ENCODE measurements at regions not wholly inside any gene's neighbourhood (a gene's known extent, or its start where the extent isn't known, plus 50 kb on each side); places are given as distances from the start of the nearest gene placed in this dataset.

- no peak for DNase-seq
- H3K79me2 ChIP-seq (ENCODE audit: insufficient read depth, low read length) = no peaks in the 10 kb centered on the region
Measured at GRCh38 chr6:14738497-14738896, 507.4 kb upstream of the JARID2 start.

More at GRCh38 chr6:14738497-14738896, 507.4 kb upstream of the JARID2 start:
- WGBS (ENCODE audit: extremely low coverage, insufficient read length, low lambda C conversion rate) = no CpG with 5 or more reads among the region's 2 CpGs
- Histone ChIP-seq H2BK120ac (ENCODE audit: low read depth, low read length, poor library complexity, severe bottlenecking) (no peak overlapping the region), H4K91ac (ENCODE audit: insufficient read length, low read depth, low read length) (no peak overlapping the region), H3K9ac (ENCODE audit: extremely low read depth, insufficient read length, low read length) (no peak overlapping the region), H2BK5ac (ENCODE audit: insufficient read length, low read length) (no peak overlapping the region), H2AFZ (ENCODE audit: low read length) (no peak overlapping the region), H3K4me2 (ENCODE audit: insufficient read depth, insufficient read length, low read length) (no peak overlapping the region), H3K27ac (ENCODE audit: insufficient read length, low read depth, low read length) (no peak overlapping the region), H3K14ac (ENCODE audit: insufficient read depth, low read length) (no peak overlapping the region), H4K5ac (ENCODE audit: insufficient read length, low read depth, low read length) (no peak overlapping the region), H2BK15ac (ENCODE audit: low read depth, low read length) (no peak overlapping the region), H4K20me1 (ENCODE audit: control insufficient read depth, insufficient read depth, insufficient read length) (no peaks in the 10 kb centered on the region), H3K9me3 (ENCODE audit: control insufficient read depth, low read depth, low read length) (no peaks in the 10 kb centered on the region), H2AK5ac (ENCODE audit: insufficient read length, low read length) (no peak overlapping the region), H4K8ac (replicated peaks; ENCODE audit: insufficient read length, low read depth, low read length) (no peak overlapping the region), H3K27me3 (ENCODE audit: insufficient read depth, low read length) (no peaks in the 10 kb centered on the region), H2BK20ac (ENCODE audit: low read depth, low read length, poor library complexity, severe bottlenecking) (no peak overlapping the region), H3K4ac (ENCODE audit: low read depth, low read length) (no peak overlapping the region), H3K23me2 (ENCODE audit: insufficient read length, low read depth, low read length, poor library complexity, severe bottlenecking) (no peaks in the 10 kb centered on the region), H3K79me1 (ENCODE audit: insufficient read depth, low read depth, low read length, poor library complexity, severe bottlenecking) (no peaks in the 10 kb centered on the region), H3T11ph (ENCODE audit: low read length) (no peak overlapping the region), H3K23ac (ENCODE audit: insufficient read length, low read depth, low read length) (no peak overlapping the region), H3K56ac (ENCODE audit: insufficient read length, low read depth, low read length) (no peak overlapping the region), H3K4me1 (ENCODE audit: insufficient read depth, low read length) (peaks cover under 1% of the 10 kb centered on the region; the same call in 1 of the 2 replicates), H3K18ac (ENCODE audit: insufficient read length, low read depth, low read length) (no peak overlapping the region), H2BK12ac (ENCODE audit: insufficient read length, low read depth, low read length) (no peak overlapping the region)
- no peak for TF ChIP-seq CTCF (conservative IDR thresholded peaks at IDR 0.05)
- Mint-ChIP-seq H3K36me3 (ENCODE audit: insufficient read depth in 1 of 3, low read depth in 3 of 3) (peaks cover 0 to 5% (median 3%) of the 10 kb centered on the region in 3 experiments; a peak in 3 of 7 replicates), H3K4me1 (peaks cover 5 to 13% of the 10 kb centered on the region in 2 experiments), H3K27ac (no peak overlapping the region), H3K4me3 (no peak overlapping the region), H3K27me3 (ENCODE audit: low read depth) (peaks cover 16% of the 10 kb centered on the region), H3K9me3 (no peaks in the 10 kb centered on the region; a peak in 1 of 5 replicates)
